Activated B cell treated with CpG ODN at 0.5 μM for 24 hours (primary cell): ENCODE measurements at regions not wholly inside any gene's neighbourhood (a gene's known extent, or its start where the extent isn't known, plus 50 kb on each side); places are given as distances from the start of the nearest gene placed in this dataset.

Experiments
- ATAC-seq: fragments of 200-7000 bp; cut with Tn5 transposase; one replicate; pipeline ENCODE4 v1.10.0; 2021; ENCODE audit warnings: low read depth, mild to moderate bottlenecking, moderate library complexity
- CTCF ChIA-PET: fragments of 350-600 bp; sonication (Branson Sonifier 250); formaldehyde crosslinking; loops from one replicate; lab custom pipeline; 2021; ENCODE audit warnings: antibody characterized with exemption; lab: Charles Lee
- POLR2A ChIA-PET: fragments of 350-600 bp; sonication (Branson Sonifier 250); formaldehyde crosslinking; loops from one replicate; lab custom pipeline; 2021; ENCODE audit warnings: antibody characterized with exemption; lab: Charles Lee
- DNase-seq: peaks from one replicate; pipeline ENCODE4 v3.0.0; 2022
- H3K27ac Mint-ChIP-seq: one replicate; pipeline ENCODE4 v1.8.0; 2020; ENCODE audit warnings: mixed read lengths
- H3K27me3 Mint-ChIP-seq: one replicate; pipeline ENCODE4 v1.8.0; 2021; ENCODE audit warnings: mixed read lengths
- H3K36me3 Mint-ChIP-seq: one replicate; pipeline ENCODE4 v1.8.0; 2021; ENCODE audit warnings: low read depth, mixed read lengths
- H3K4me1 Mint-ChIP-seq: one replicate; pipeline ENCODE4 v1.8.0; 2021; ENCODE audit warnings: mixed read lengths
- H3K4me3 Mint-ChIP-seq: one replicate; pipeline ENCODE4 v1.8.0; 2020; ENCODE audit warnings: mild to moderate bottlenecking, mixed read lengths
- H3K9me3 Mint-ChIP-seq: one replicate; pipeline ENCODE4 v1.8.0; 2020; ENCODE audit warnings: mixed read lengths
- intact Hi-C: fragments of 100-400 bp; cut with micrococcal nuclease; formaldehyde crosslinking; loops from one replicate; pipeline ENCODE4 v1.15.1; 2024
- TF ChIP-seq, protein P1 (sequence below): fragments of 200-600 bp; IDR thresholded peaks from one replicate; pipeline ENCODE4 v1.8.0; 2022; ENCODE audit warnings: antibody characterized with exemption, mild to moderate bottlenecking

- ATAC-seq, result no peak
- Mint-ChIP-seq H3K27me3 (peaks cover 2% of the 10 kb centered on the region), H3K27ac (no peak overlapping the region), H3K9me3 (no peaks in the 10 kb centered on the region), H3K4me1 (peaks cover 13% of the 10 kb centered on the region), H3K36me3 (no peaks in the 10 kb centered on the region), H3K4me3 (no peak overlapping the region)
- ChIA-PET CTCF (interaction anchor here (0.7 to 0.8 kb wide), 2 partner anchors 10 to 15 kb away, joined by 3 to 4 read pairs; no protein-coding TSS in a partner anchor), POLR2A (no interaction called here)
- intact Hi-C loops, result no loop called here
- DNase-seq, result no peak
- TF ChIP-seq, protein P1, sequence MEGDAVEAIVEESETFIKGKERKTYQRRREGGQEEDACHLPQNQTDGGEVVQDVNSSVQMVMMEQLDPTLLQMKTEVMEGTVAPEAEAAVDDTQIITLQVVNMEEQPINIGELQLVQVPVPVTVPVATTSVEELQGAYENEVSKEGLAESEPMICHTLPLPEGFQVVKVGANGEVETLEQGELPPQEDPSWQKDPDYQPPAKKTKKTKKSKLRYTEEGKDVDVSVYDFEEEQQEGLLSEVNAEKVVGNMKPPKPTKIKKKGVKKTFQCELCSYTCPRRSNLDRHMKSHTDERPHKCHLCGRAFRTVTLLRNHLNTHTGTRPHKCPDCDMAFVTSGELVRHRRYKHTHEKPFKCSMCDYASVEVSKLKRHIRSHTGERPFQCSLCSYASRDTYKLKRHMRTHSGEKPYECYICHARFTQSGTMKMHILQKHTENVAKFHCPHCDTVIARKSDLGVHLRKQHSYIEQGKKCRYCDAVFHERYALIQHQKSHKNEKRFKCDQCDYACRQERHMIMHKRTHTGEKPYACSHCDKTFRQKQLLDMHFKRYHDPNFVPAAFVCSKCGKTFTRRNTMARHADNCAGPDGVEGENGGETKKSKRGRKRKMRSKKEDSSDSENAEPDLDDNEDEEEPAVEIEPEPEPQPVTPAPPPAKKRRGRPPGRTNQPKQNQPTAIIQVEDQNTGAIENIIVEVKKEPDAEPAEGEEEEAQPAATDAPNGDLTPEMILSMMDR, result no peak
Measured at GRCh38 chr14:34338056-34338455, 124.0 kb downstream of the SPTSSA start.

GRCh38 chr14:34336501-34336900, 125.5 kb downstream of the SPTSSA start:
- Mint-ChIP-seq H3K4me3 (no peak overlapping the region), H3K36me3 (no peaks in the 10 kb centered on the region), H3K9me3 (no peaks in the 10 kb centered on the region), H3K27me3 (peaks cover 2% of the 10 kb centered on the region), H3K27ac (no peak overlapping the region), H3K4me1 (peaks cover 25% of the 10 kb centered on the region)
- no peak for DNase-seq
- POLR2A ChIA-PET, result no interaction called here
- TF ChIP-seq, protein P1, result no peak
- no peak for ATAC-seq
- CTCF ChIA-PET, result no interaction called here
- intact Hi-C loops, result no loop called here

GRCh38 chr14:34335968-34336367, 126.1 kb downstream of the SPTSSA start:
- POLR2A ChIA-PET, result no interaction called here
- H3K27ac Mint-ChIP-seq, result no peak overlapping the region
- H3K27me3 Mint-ChIP-seq, result peaks cover 2% of the 10 kb centered on the region
- peaks cover 27% of the 10 kb centered on the region for H3K4me1 Mint-ChIP-seq
- no peak overlapping the region for H3K4me3 Mint-ChIP-seq
- CTCF ChIA-PET, result no interaction called here
- TF ChIP-seq, protein P1, result no peak
- no peaks in the 10 kb centered on the region for H3K9me3 Mint-ChIP-seq
- no peak for DNase-seq
- no peaks in the 10 kb centered on the region for H3K36me3 Mint-ChIP-seq
- no peak for ATAC-seq
- intact Hi-C loops, result no loop called here

- TF ChIP-seq, protein P1, result no peak
- Mint-ChIP-seq H3K4me3 (no peak overlapping the region), H3K4me1 (peaks cover 26% of the 10 kb centered on the region), H3K27me3 (no peaks in the 10 kb centered on the region), H3K36me3 (no peaks in the 10 kb centered on the region), H3K27ac (no peak overlapping the region), H3K9me3 (no peaks in the 10 kb centered on the region)
- ChIA-PET CTCF (interaction anchor here (0.6 kb wide), 1 partner anchor 646 kb away, joined by 4 read pairs; no protein-coding TSS in a partner anchor), POLR2A (interaction anchor here (0.6 kb wide), 1 partner anchor 126 kb away, joined by 3 read pairs; no protein-coding TSS in a partner anchor)
- DNase-seq (no peak), ATAC-seq (no peak)
- intact Hi-C loops, result loop anchor here (5.0 kb wide), 1 partner anchor 203 kb away; the partner anchor contains the start of gene EAPP
Measured at GRCh38 chr14:34334329-34334728, 127.7 kb downstream of the SPTSSA start.

DNA sequence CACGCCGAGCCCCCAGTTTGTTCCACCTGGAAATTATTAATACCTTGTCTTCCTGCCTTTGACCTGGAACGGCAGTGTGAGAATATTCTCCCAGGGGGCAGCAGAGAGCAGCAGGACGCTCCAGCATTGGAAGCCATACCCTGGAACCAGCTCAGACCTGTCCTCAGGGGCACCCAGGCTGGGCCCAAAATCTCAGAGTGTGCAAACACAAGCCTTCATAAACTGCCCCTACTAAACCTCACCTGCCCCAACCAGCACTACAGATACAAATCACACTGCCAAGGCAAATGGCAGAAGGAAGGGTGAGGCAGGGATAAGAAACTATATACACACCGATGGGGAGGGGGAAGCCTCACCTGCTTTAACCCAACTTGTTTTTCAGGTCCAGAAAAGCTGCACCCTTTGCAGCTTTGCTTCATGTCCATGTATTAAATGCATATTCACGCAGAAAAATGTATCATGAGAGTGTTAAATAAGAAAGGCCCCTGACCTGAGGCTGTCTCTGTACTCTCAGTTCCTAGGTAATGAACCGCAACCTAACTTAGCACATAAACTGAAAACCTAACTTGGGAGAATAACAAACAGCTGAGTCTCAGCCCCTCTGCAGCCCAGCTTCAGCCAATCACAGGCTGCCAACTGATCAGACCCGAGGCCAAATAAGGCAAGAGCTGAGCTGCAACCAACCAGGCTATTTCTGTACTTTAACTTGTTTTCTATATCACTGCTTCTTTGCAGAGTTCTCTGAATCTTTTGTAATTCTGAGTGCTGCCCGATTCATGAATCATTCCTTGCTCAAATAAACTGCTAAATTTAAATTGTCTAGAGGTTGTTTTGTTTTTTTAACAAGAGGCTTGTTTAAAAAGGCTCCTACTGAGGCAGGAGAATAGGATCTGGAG, 130.1 kb downstream of the SPTSSA start:
- intact Hi-C loops, result loop anchor here (1.0 to 5.0 kb wide), 4 partner anchors 166 to 1091 kb away; partner anchors contain the start of gene EAPP
- CTCF ChIA-PET, result interaction anchor here (0.9 to 1.9 kb wide), 7 partner anchors 9 to 199 kb away, joined by 3 to 6 read pairs (median 3); partner anchors contain the start of gene SPTSSA
- H3K27ac Mint-ChIP-seq, result no peak overlapping the region
- no peaks in the 10 kb centered on the region for H3K36me3 Mint-ChIP-seq
- H3K27me3 Mint-ChIP-seq, result no peaks in the 10 kb centered on the region
- H3K4me3 Mint-ChIP-seq, result peak overlapping the region; percentile 19
- POLR2A ChIA-PET, result interaction anchor here (1.0 kb wide), 1 partner anchor 222 kb away, joined by 3 read pairs; no protein-coding TSS in a partner anchor
- H3K9me3 Mint-ChIP-seq, result no peaks in the 10 kb centered on the region
- DNase-seq (peak; percentile 29), ATAC-seq (peak; percentile 87)
- H3K4me1 Mint-ChIP-seq, result peaks cover 26% of the 10 kb centered on the region
- TF ChIP-seq, protein P1, result no peak
